ENCODE measurements at regions not wholly inside any gene's neighbourhood (a gene's known extent, or its start where the extent isn't known, plus 50 kb on each side); places are given as distances from the start of the nearest gene placed in this dataset.
A peak's percentile ranks its signal among the peaks of the same experiment; 100 is the strongest.

- TF ChIP-seq MAX (IDR thresholded peaks at IDR 0.05) (no peak), EGR1 (IDR thresholded peaks at IDR 0.05; ENCODE audit: low read depth) (no peak), SRF (IDR thresholded peaks at IDR 0.05; ENCODE audit: low read depth) (no peak)
Observed at GRCh38 chr4:158461336-158461735, 60.3 kb upstream of the RXFP1 start (continued).

GRCh38 chr4:158462611-158463010, 59.1 kb upstream of the RXFP1 start:
- intact Hi-C loops (cut with micrococcal nuclease) = no loop called here
- DNase-seq (ENCODE audit: low read depth, low spot score) (no peak), ATAC-seq (no peak)
- Histone ChIP-seq H3K27ac (ENCODE audit: low read depth, low read length) (no peak overlapping the region), H3K4me1 (ENCODE audit: control insufficient read depth in 1 of 2, insufficient read depth in 2 of 2, low read length in 2 of 2) (peaks cover 0 to 9% of the 10 kb centered on the region in 2 experiments; a peak in 1 of 4 replicates), H3K36me3 (ENCODE audit: control insufficient read depth in 1 of 2, insufficient read depth in 2 of 2, low read length in 2 of 2) (no peaks in the 10 kb centered on the region), H3K4me3 (replicated peaks in 1 of 2; ENCODE audit: low read depth in 1 of 2, low read length in 2 of 2) (no peak overlapping the region), H3K4me2 (ENCODE audit: low read length) (no peak overlapping the region), H3K9me3 (ENCODE audit: control insufficient read depth in 1 of 2, insufficient read depth in 1 of 2, low read depth in 1 of 2, low read length in 2 of 2) (no peaks in the 10 kb centered on the region), H3K79me2 (ENCODE audit: insufficient read depth, low read length) (no peaks in the 10 kb centered on the region), H3K27me3 (ENCODE audit: insufficient read depth, low read length) (no peaks in the 10 kb centered on the region), H2AFZ (ENCODE audit: low read depth, low read length, poor library complexity, severe bottlenecking) (peak overlapping the region; percentile 9), H4K20me1 (ENCODE audit: insufficient read depth) (no peaks in the 10 kb centered on the region), H3K9me2 (ENCODE audit: insufficient read depth) (no peaks in the 10 kb centered on the region), H3K9ac (ENCODE audit: low read length) (no peak overlapping the region)
- no TSS peak for BruUV-seq (replicated peaks)
- ChIA-PET CTCF (no interaction called here), POLR2A (no interaction called here), RAD21 (ENCODE audit: low non-redundant PET in 1 of 2, low total read pairs in 2 of 2, uncharacterized antibody in 2 of 2, unreplicated experiment in 2 of 2) (no interaction called here)
- TF ChIP-seq POLR2AphosphoS5 (IDR thresholded peaks at IDR 0.05; ENCODE audit: low read depth, low read length) = no peak
- TF ChIP-seq ZNF274 (IDR thresholded peaks at IDR 0.05; ENCODE audit: low read depth, low read length) = no peak
- TF ChIP-seq EZH2phosphoT487 (IDR thresholded peaks at IDR 0.05; ENCODE audit: borderline replicate concordance) = no peak
- no peak for TF ChIP-seq SP1 (IDR thresholded peaks at IDR 0.05; ENCODE audit: low read depth)
- TF ChIP-seq ATF3 (IDR thresholded peaks at IDR 0.05) = no peak
- no peak for TF ChIP-seq POLR2A (IDR thresholded peaks at IDR 0.05; ENCODE audit: borderline replicate concordance, extremely low read depth, insufficient read depth, insufficient read length)
